Smooth muscle cell (in vitro differentiated cells): ENCODE measurements at regions not wholly inside any gene's neighbourhood (a gene's known extent, or its start where the extent isn't known, plus 50 kb on each side); places are given as distances from the start of the nearest gene placed in this dataset.

Experiments used
- DNase-seq: peaks from one replicate; lab custom pipeline; 2025; ENCODE audit not compliant: unreplicated experiment; lab: John Stamatoyannopoulos, UW
- H2AFZ ChIP-seq: fragments of 200-600 bp; sonication (generic); 2 replicates; pipeline ENCODE4 v1.6.0; 2016; ENCODE audit warnings: antibody characterized with exemption, low read depth, mild to moderate bottlenecking
- H3F3A ChIP-seq: fragments of 200-600 bp; sonication (generic); 2 replicates; pipeline ENCODE4 v1.6.0; 2017; ENCODE audit warnings: antibody characterized with exemption, low read depth
- H3K27ac ChIP-seq: fragments of 200-600 bp; sonication (generic); 2 replicates; pipeline ENCODE4 v1.5.1; 2016; ENCODE audit warnings: low read depth, mild to moderate bottlenecking
- H3K27me3 ChIP-seq: fragments of 200-600 bp; sonication (generic); 2 replicates; pipeline ENCODE4 v1.6.1; 2016; ENCODE audit warnings: low read depth, mild to moderate bottlenecking
- H3K36me3 ChIP-seq: fragments of 200-600 bp; sonication (generic); 2 replicates; pipeline ENCODE4 v1.5.1; 2016; ENCODE audit warnings: low read depth
- H3K4me1 ChIP-seq: fragments of 200-600 bp; sonication (generic); 2 replicates; pipeline ENCODE4 v1.5.1; 2016; ENCODE audit warnings: low read depth
- H3K4me2 ChIP-seq: fragments of 200-600 bp; sonication (generic); 2 replicates; pipeline ENCODE4 v1.6.0; 2016; ENCODE audit warnings: mild to moderate bottlenecking
- H3K4me3 ChIP-seq: fragments of 200-600 bp; sonication (generic); 2 replicates; pipeline ENCODE4 v1.5.1; 2016; ENCODE audit warnings: mild to moderate bottlenecking
- H3K79me2 ChIP-seq: fragments of 200-600 bp; sonication (generic); 2 replicates; pipeline ENCODE4 v1.6.0; 2016; ENCODE audit warnings: low read depth, mild to moderate bottlenecking
- H3K9ac ChIP-seq: fragments of 200-600 bp; sonication (generic); 2 replicates; pipeline ENCODE4 v1.6.0; 2016; ENCODE audit warnings: low read depth
- H3K9me3 ChIP-seq: fragments of 200-600 bp; sonication (generic); replicated peaks from 2 replicates; pipeline ENCODE4 v1.5.1; 2016; ENCODE audit warnings: low read depth
- H4K20me1 ChIP-seq: fragments of 200-600 bp; sonication (generic); 2 replicates; pipeline ENCODE4 v1.6.0; 2016; ENCODE audit warnings: low read depth
- CTCF ChIP-seq: fragments of 200-600 bp; sonication (generic); IDR thresholded peaks from 2 replicates; pipeline ENCODE4 v1.5.1; 2017; ENCODE audit warnings: borderline replicate concordance, mild to moderate bottlenecking, antibody characterized with exemption; ENCODE audit not compliant: insufficient read depth, poor library complexity, severe bottlenecking
- WGBS: methylation state at CpG from one replicate; pipeline ENCODE4 v1.1.7; 2016; ENCODE audit warnings: low lambda C conversion rate; 5-methylcytosine and 5-hydroxymethylcytosine counted together

GRCh38 chr3:43894176-43895049 lies 203.7 kb downstream of the ABHD5 start:
- no peaks in the 10 kb centered on the region for H3F3A ChIP-seq
- no peak overlapping the region for H3K27ac ChIP-seq
- peak overlapping the region; percentile 85 for H3K4me2 ChIP-seq
- no peaks in the 10 kb centered on the region for H3K36me3 ChIP-seq
- H3K4me1 ChIP-seq, result peaks cover 5% of the 10 kb centered on the region
- no peak for TF ChIP-seq CTCF
- no peaks in the 10 kb centered on the region for H3K79me2 ChIP-seq
- no peaks in the 10 kb centered on the region for H4K20me1 ChIP-seq
- peaks cover 26% of the 10 kb centered on the region for H3K27me3 ChIP-seq
- peak overlapping the region; percentile 75 for H2AFZ ChIP-seq
- DNase-seq, result peak; percentile 18
- no peak overlapping the region for H3K9ac ChIP-seq
- no peaks in the 10 kb centered on the region for H3K9me3 ChIP-seq
- 12% methylated on average over 63 of the region's 63 CpGs for WGBS
- peak overlapping the region; percentile 55 for H3K4me3 ChIP-seq

- Histone ChIP-seq H3K4me1 (peaks cover 5% of the 10 kb centered on the region), H3K27me3 (peaks cover 26% of the 10 kb centered on the region), H3F3A (no peaks in the 10 kb centered on the region), H4K20me1 (no peaks in the 10 kb centered on the region), H2AFZ (no peak overlapping the region), H3K9ac (no peak overlapping the region), H3K4me3 (no peak overlapping the region), H3K4me2 (no peak overlapping the region), H3K27ac (no peak overlapping the region), H3K79me2 (no peaks in the 10 kb centered on the region), H3K36me3 (no peaks in the 10 kb centered on the region), H3K9me3 (no peaks in the 10 kb centered on the region)
- no peak for DNase-seq
- 89% methylated on average over 4 of the region's 4 CpGs for WGBS
- TF ChIP-seq CTCF, result no peak
These were observed 204.8 kb downstream of the ABHD5 start for GRCh38 chr3:43895573-43895972.

GRCh38 chr3:43902415-43902814 lies 211.7 kb downstream of the ABHD5 start:
- no peak overlapping the region for H3K9ac ChIP-seq
- no peaks in the 10 kb centered on the region for H3K36me3 ChIP-seq
- H3F3A ChIP-seq, result no peaks in the 10 kb centered on the region
- no peaks in the 10 kb centered on the region for H3K79me2 ChIP-seq
- no peaks in the 10 kb centered on the region for H3K9me3 ChIP-seq
- no peaks in the 10 kb centered on the region for H4K20me1 ChIP-seq
- no peak for DNase-seq
- peaks cover 18% of the 10 kb centered on the region for H3K27me3 ChIP-seq
- no peak overlapping the region for H3K4me3 ChIP-seq
- H3K4me1 ChIP-seq, result no peaks in the 10 kb centered on the region
- 96% methylated on average over 2 of the region's 2 CpGs for WGBS
- no peak overlapping the region for H2AFZ ChIP-seq
- TF ChIP-seq CTCF, result no peak
- H3K4me2 ChIP-seq, result no peak overlapping the region
- H3K27ac ChIP-seq, result no peak overlapping the region

- WGBS, result 96% methylated on average over 1 of the region's 1 CpG
These were observed 214.4 kb downstream of the ABHD5 start for GRCh38 chr3:43905157-43905556.

More at GRCh38 chr3:43905157-43905556, 214.4 kb downstream of the ABHD5 start:
- no peak overlapping the region for H3K27ac ChIP-seq
- no peak for DNase-seq
- no peak for TF ChIP-seq CTCF
- H3K4me3 ChIP-seq, result no peak overlapping the region
- no peaks in the 10 kb centered on the region for H3K36me3 ChIP-seq
- H3K79me2 ChIP-seq, result no peaks in the 10 kb centered on the region
- H3K4me2 ChIP-seq, result no peak overlapping the region
- H3K9me3 ChIP-seq, result no peaks in the 10 kb centered on the region
- no peaks in the 10 kb centered on the region for H4K20me1 ChIP-seq
- no peak overlapping the region for H2AFZ ChIP-seq
- no peaks in the 10 kb centered on the region for H3F3A ChIP-seq
- H3K9ac ChIP-seq, result no peak overlapping the region
- peaks cover 11% of the 10 kb centered on the region for H3K27me3 ChIP-seq
- no peaks in the 10 kb centered on the region for H3K4me1 ChIP-seq
